Body of pancreas (tissue), 4 donors: ENCODE measurements at regions not wholly inside any gene's neighbourhood (a gene's known extent, or its start where the extent isn't known, plus 50 kb on each side); places are given as distances from the start of the nearest gene placed in this dataset.

ENCODE experiments used
- POLR2A ChIP-seq, 3 donors: fragments of 450-650 bp; IDR thresholded peaks; one replicate each; pipeline ENCODE4 v1.6.1; 2016; ENCODE audit warnings: antibody characterized with exemption in 3 of 3, mild to moderate bottlenecking in 2 of 3
- TF ChIP-seq, protein P1 (sequence below), 7 experiments: fragments of 450-650 bp in 4 of 7; fragments of 200-600 bp in 3 of 7; sonication (generic) in 3 of 7; IDR thresholded peaks; one replicate each; pipeline ENCODE4 v1.5.1; 2016 to 2019; ENCODE audit warnings: antibody characterized with exemption in 7 of 7

DNA sequence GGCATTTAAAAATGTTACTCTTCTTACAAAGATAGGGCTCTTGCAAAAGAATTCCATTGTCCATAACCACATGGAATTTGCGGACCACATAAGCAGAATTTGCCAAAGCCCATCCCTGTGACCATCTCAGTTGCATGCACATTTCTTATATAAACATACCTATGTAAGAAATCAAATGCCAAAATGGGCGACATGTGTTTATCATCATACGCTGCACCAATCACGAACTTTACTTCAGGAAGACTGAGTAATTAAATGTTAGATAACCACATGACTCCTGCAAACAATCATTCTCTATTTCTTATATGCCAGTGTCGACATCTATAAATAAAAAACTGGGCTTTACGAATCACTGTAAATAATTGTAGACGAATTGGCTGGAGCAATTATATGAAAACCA lies 186.1 kb upstream of the RBMS1 start:
- TF ChIP-seq POLR2A (IDR thresholded peaks at IDR 0.05), result no peak
- TF ChIP-seq, protein P1, sequence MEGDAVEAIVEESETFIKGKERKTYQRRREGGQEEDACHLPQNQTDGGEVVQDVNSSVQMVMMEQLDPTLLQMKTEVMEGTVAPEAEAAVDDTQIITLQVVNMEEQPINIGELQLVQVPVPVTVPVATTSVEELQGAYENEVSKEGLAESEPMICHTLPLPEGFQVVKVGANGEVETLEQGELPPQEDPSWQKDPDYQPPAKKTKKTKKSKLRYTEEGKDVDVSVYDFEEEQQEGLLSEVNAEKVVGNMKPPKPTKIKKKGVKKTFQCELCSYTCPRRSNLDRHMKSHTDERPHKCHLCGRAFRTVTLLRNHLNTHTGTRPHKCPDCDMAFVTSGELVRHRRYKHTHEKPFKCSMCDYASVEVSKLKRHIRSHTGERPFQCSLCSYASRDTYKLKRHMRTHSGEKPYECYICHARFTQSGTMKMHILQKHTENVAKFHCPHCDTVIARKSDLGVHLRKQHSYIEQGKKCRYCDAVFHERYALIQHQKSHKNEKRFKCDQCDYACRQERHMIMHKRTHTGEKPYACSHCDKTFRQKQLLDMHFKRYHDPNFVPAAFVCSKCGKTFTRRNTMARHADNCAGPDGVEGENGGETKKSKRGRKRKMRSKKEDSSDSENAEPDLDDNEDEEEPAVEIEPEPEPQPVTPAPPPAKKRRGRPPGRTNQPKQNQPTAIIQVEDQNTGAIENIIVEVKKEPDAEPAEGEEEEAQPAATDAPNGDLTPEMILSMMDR (IDR thresholded peaks at IDR 0.05), result no peak
